Glutamatergic neuron (in vitro differentiated cells): ENCODE measurements at regions not wholly inside any gene's neighbourhood (a gene's known extent, or its start where the extent isn't known, plus 50 kb on each side); places are given as distances from the start of the nearest gene placed in this dataset.

Source experiments
- DNase-seq: peaks from one replicate; pipeline ENCODE4 v3.0.0; 2022
- H3K27ac Mint-ChIP-seq: one replicate; pipeline ENCODE4 v1.8.0; 2020; ENCODE audit warnings: mild to moderate bottlenecking, mixed read lengths, inconsistent platforms; ENCODE audit not compliant: unreplicated experiment
- H3K27me3 Mint-ChIP-seq: one replicate; pipeline ENCODE4 v1.8.0; 2020; ENCODE audit warnings: mild to moderate bottlenecking, moderate library complexity, mixed read lengths, inconsistent platforms; ENCODE audit not compliant: unreplicated experiment
- H3K36me3 Mint-ChIP-seq: one replicate; pipeline ENCODE4 v1.8.0; 2020; ENCODE audit warnings: mild to moderate bottlenecking, mixed read lengths, inconsistent platforms; ENCODE audit not compliant: unreplicated experiment
- H3K4me1 Mint-ChIP-seq: one replicate; pipeline ENCODE4 v1.8.0; 2020; ENCODE audit warnings: mild to moderate bottlenecking, low read depth, mixed read lengths, inconsistent platforms; ENCODE audit not compliant: unreplicated experiment
- H3K4me3 Mint-ChIP-seq: one replicate; pipeline ENCODE4 v1.8.0; 2020; ENCODE audit warnings: mild to moderate bottlenecking, mixed read lengths, inconsistent platforms; ENCODE audit not compliant: unreplicated experiment
- H3K9me3 Mint-ChIP-seq: one replicate; pipeline ENCODE4 v1.8.0; 2020; ENCODE audit warnings: mild to moderate bottlenecking, moderate library complexity, mixed read lengths, inconsistent platforms; ENCODE audit not compliant: unreplicated experiment
- TF ChIP-seq, protein P1 (sequence below): fragments of 200-600 bp; sonication (generic); IDR thresholded peaks from one replicate; pipeline ENCODE4 v1.5.0; 2021; ENCODE audit not compliant: partially characterized antibody, unreplicated experiment

DNA sequence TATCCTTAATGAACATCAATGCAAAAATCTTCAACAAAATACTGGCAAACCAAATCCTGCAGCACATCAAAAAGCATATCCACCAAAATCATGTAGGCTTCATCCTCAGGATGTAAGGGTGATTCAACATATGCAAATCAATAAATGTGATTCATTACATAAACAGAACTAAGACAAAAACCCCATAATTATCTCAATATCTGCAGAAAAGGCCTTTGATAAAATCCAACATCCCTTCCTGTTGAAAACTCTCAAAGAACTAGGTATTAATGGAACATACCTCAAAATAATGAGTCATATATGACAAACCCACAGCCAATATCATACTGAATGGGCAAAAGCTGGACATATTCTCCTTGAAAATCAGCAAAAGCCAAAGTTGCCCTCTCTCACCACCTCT, 54.6 kb upstream of the DEPDC1 start:
- Mint-ChIP-seq H3K27ac (no peak overlapping the region), H3K36me3 (peaks cover 13% of the 10 kb centered on the region), H3K4me3 (no peak overlapping the region), H3K27me3 (no peaks in the 10 kb centered on the region), H3K9me3 (peaks cover 9% of the 10 kb centered on the region), H3K4me1 (no peaks in the 10 kb centered on the region)
- DNase-seq, result no peak
- TF ChIP-seq, protein P1, sequence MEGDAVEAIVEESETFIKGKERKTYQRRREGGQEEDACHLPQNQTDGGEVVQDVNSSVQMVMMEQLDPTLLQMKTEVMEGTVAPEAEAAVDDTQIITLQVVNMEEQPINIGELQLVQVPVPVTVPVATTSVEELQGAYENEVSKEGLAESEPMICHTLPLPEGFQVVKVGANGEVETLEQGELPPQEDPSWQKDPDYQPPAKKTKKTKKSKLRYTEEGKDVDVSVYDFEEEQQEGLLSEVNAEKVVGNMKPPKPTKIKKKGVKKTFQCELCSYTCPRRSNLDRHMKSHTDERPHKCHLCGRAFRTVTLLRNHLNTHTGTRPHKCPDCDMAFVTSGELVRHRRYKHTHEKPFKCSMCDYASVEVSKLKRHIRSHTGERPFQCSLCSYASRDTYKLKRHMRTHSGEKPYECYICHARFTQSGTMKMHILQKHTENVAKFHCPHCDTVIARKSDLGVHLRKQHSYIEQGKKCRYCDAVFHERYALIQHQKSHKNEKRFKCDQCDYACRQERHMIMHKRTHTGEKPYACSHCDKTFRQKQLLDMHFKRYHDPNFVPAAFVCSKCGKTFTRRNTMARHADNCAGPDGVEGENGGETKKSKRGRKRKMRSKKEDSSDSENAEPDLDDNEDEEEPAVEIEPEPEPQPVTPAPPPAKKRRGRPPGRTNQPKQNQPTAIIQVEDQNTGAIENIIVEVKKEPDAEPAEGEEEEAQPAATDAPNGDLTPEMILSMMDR, result no peak

- Mint-ChIP-seq H3K4me1 (peaks cover 14% of the 10 kb centered on the region), H3K36me3 (no peaks in the 10 kb centered on the region), H3K9me3 (peaks cover 8% of the 10 kb centered on the region), H3K27me3 (peaks cover 2% of the 10 kb centered on the region), H3K4me3 (peak overlapping the region; percentile 5), H3K27ac (peak overlapping the region; percentile 86)
- TF ChIP-seq, protein P1, result no peak
- DNase-seq, result no peak
These were observed 61.6 kb upstream of the DEPDC1 start for GRCh38 chr1:68558321-68559026.

DNA sequence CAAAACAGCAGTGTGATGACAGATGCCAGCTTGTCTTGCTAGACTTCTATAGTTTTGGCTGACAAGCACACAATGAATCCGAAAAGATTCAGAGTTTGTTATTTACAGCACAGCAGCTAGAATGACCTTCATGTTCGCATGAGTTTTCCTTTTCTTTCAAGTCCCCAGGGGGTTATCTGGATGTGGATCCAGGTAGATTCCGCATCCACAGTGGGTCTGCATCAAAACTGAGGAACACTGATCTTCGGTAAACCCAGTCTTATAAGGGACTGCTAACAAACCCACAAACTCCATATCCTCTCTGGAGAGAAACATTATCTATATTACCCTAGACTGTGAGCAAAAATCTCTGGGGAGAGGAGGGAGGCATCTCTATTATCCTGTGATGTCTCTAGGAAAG, 69.0 kb upstream of the DEPDC1 start:
- Mint-ChIP-seq H3K9me3 (no peaks in the 10 kb centered on the region), H3K27me3 (no peaks in the 10 kb centered on the region), H3K4me3 (no peak overlapping the region), H3K4me1 (peaks cover 4% of the 10 kb centered on the region), H3K27ac (peak overlapping the region; percentile 23), H3K36me3 (no peaks in the 10 kb centered on the region)
- TF ChIP-seq, protein P1, result no peak
- DNase-seq, result no peak

- Mint-ChIP-seq H3K4me1 (peaks cover 4% of the 10 kb centered on the region), H3K27me3 (no peaks in the 10 kb centered on the region)
These were observed 74.0 kb upstream of the DEPDC1 start for GRCh38 chr1:68570871-68571270.

More at GRCh38 chr1:68570871-68571270, 74.0 kb upstream of the DEPDC1 start:
- Mint-ChIP-seq H3K4me3 (no peak overlapping the region), H3K9me3 (no peaks in the 10 kb centered on the region), H3K36me3 (no peaks in the 10 kb centered on the region), H3K27ac (no peak overlapping the region)
- DNase-seq, result no peak
- TF ChIP-seq, protein P1, result no peak
